Right forelimb (tissue), 1 donor: ENCODE measurements at regions not wholly inside any gene's neighbourhood (a gene's known extent, or its start where the extent isn't known, plus 50 kb on each side); places are given as distances from the start of the nearest gene placed in this dataset.

Experiments used
- DNase-seq: peaks from one replicate; pipeline ENCODE4 v3.0.0-alpha.2; 2018

- no peak for DNase-seq
These were observed 215.3 kb upstream of the ZNF32 start for GRCh38 chr10:43863859-43864591.

GRCh38 chr10:43863270-43863669 is 214.6 kb upstream of the ZNF32 start:
- no peak for DNase-seq

- DNase-seq, result no peak
These were observed 214.1 kb upstream of the ZNF32 start for GRCh38 chr10:43862756-43863155.

- DNase-seq, result no peak
These were observed 213.5 kb upstream of the ZNF32 start for GRCh38 chr10:43861966-43862751.

- no peak for DNase-seq
These were observed 210.4 kb upstream of the ZNF32 start for GRCh38 chr10:43859016-43859525.

- no peak for DNase-seq
These were observed 209.2 kb upstream of the ZNF32 start for GRCh38 chr10:43857931-43858315.

- no peak for DNase-seq
These were observed 208.7 kb upstream of the ZNF32 start for GRCh38 chr10:43857206-43857930.

GRCh38 chr10:43856299-43856698 is 207.6 kb upstream of the ZNF32 start:
- no peak for DNase-seq

- DNase-seq, result no peak
These were observed 207.1 kb upstream of the ZNF32 start for GRCh38 chr10:43855667-43856210.

GRCh38 chr10:43854007-43854406 is 205.3 kb upstream of the ZNF32 start:
- no peak for DNase-seq

- DNase-seq, result no peak
These were observed 204.7 kb upstream of the ZNF32 start for GRCh38 chr10:43853369-43853768.

GRCh38 chr10:43852644-43853214 is 204.0 kb upstream of the ZNF32 start:
- no peak for DNase-seq

- DNase-seq, result no peak
These were observed 203.5 kb upstream of the ZNF32 start for GRCh38 chr10:43852149-43852548.

GRCh38 chr10:43851030-43851429 is 202.3 kb upstream of the ZNF32 start:
- no peak for DNase-seq

- no peak for DNase-seq
These were observed 200.9 kb upstream of the ZNF32 start for GRCh38 chr10:43849551-43849950.

- no peak for DNase-seq
These were observed 198.3 kb upstream of the ZNF32 start for GRCh38 chr10:43846968-43847367.

- DNase-seq, result no peak
These were observed 197.6 kb upstream of the ZNF32 start for GRCh38 chr10:43846187-43846680.

- no peak for DNase-seq
These were observed 196.4 kb upstream of the ZNF32 start for GRCh38 chr10:43845121-43845520.

GRCh38 chr10:43844221-43844620 is 195.5 kb upstream of the ZNF32 start:
- DNase-seq, result no peak

- DNase-seq, result no peak
These were observed 194.8 kb upstream of the ZNF32 start for GRCh38 chr10:43843321-43844101.

GRCh38 chr10:43842496-43842895 is 193.8 kb upstream of the ZNF32 start:
- no peak for DNase-seq

GRCh38 chr10:43842072-43842471 is 193.4 kb upstream of the ZNF32 start:
- DNase-seq, result no peak
